Parathyroid adenoma (tissue), 2 donors: ENCODE measurements at regions not wholly inside any gene's neighbourhood (a gene's known extent, or its start where the extent isn't known, plus 50 kb on each side); places are given as distances from the start of the nearest gene placed in this dataset.

Experiments
- H2AFZ ChIP-seq: fragments of 300-600 bp; sonication (generic); one replicate; pipeline ENCODE4 v1.7.0; 2017; ENCODE audit warnings: antibody characterized with exemption, mild to moderate bottlenecking
- H3K27ac ChIP-seq: fragments of 300-600 bp; sonication (generic); one replicate; pipeline ENCODE4 v1.7.0; 2017
- H3K27me3 ChIP-seq: fragments of 300-600 bp; sonication (generic); one replicate; pipeline ENCODE4 v1.7.0; 2017; ENCODE audit warnings: low read length; ENCODE audit not compliant: control insufficient read depth, insufficient read depth
- H3K36me3 ChIP-seq: fragments of 300-600 bp; sonication (generic); one replicate; pipeline ENCODE4 v1.7.0; 2017; ENCODE audit warnings: low read length; ENCODE audit not compliant: control insufficient read depth, insufficient read depth
- H3K4me1 ChIP-seq: fragments of 300-600 bp; sonication (generic); one replicate; pipeline ENCODE4 v1.7.0; 2017; ENCODE audit warnings: control low read depth
- H3K4me2 ChIP-seq: fragments of 300-600 bp; sonication (generic); one replicate; pipeline ENCODE4 v1.7.0; 2017; ENCODE audit warnings: low read length
- H3K4me3 ChIP-seq: fragments of 300-600 bp; sonication (generic); one replicate; pipeline ENCODE4 v1.7.0; 2017; ENCODE audit warnings: low read depth, low read length
- H3K79me2 ChIP-seq: fragments of 300-600 bp; sonication (generic); one replicate; pipeline ENCODE4 v1.7.0; 2017; ENCODE audit warnings: control low read depth
- H3K9ac ChIP-seq: fragments of 300-600 bp; sonication (generic); one replicate; pipeline ENCODE4 v1.7.0; 2017; ENCODE audit warnings: mild to moderate bottlenecking
- H3K9me3 ChIP-seq: fragments of 300-600 bp; sonication (generic); one replicate; pipeline ENCODE4 v1.7.0; 2017; ENCODE audit warnings: low read length; ENCODE audit not compliant: control insufficient read depth
- TF ChIP-seq, protein P1 (sequence below): fragments of 300-600 bp; sonication (generic); IDR thresholded peaks from one replicate; pipeline ENCODE4 v1.7.0; 2017; ENCODE audit warnings: antibody characterized with exemption, mild to moderate bottlenecking
- donor health status: primary hyperparathyroidism.

DNA sequence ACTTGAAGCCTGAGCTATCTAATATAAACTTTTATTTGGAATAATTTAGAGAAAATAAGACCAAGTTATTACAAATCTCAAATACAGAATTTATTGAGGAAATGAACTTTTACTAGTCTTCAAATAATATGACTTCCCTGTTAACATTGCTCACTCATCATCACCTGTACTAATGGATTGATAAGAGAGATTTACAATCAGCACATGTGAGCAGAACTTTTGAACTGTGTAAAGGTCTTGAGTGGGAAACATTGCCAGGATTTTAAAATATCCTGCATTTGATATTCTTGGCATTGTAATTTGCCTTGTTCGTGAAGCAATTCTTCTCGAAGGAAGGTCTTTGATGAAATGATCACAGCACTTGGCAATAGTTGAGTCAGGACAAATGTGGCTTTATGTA, 111.9 kb downstream of the FGF9 start:
- no peak overlapping the region for H3K4me3 ChIP-seq
- no peak overlapping the region for H3K9ac ChIP-seq
- H3K27ac ChIP-seq: no peak overlapping the region
- no peak overlapping the region for H2AFZ ChIP-seq
- H3K36me3 ChIP-seq: no peaks in the 10 kb centered on the region
- no peaks in the 10 kb centered on the region for H3K4me1 ChIP-seq
- H3K79me2 ChIP-seq: no peaks in the 10 kb centered on the region
- H3K27me3 ChIP-seq: no peaks in the 10 kb centered on the region
- TF ChIP-seq, protein P1, sequence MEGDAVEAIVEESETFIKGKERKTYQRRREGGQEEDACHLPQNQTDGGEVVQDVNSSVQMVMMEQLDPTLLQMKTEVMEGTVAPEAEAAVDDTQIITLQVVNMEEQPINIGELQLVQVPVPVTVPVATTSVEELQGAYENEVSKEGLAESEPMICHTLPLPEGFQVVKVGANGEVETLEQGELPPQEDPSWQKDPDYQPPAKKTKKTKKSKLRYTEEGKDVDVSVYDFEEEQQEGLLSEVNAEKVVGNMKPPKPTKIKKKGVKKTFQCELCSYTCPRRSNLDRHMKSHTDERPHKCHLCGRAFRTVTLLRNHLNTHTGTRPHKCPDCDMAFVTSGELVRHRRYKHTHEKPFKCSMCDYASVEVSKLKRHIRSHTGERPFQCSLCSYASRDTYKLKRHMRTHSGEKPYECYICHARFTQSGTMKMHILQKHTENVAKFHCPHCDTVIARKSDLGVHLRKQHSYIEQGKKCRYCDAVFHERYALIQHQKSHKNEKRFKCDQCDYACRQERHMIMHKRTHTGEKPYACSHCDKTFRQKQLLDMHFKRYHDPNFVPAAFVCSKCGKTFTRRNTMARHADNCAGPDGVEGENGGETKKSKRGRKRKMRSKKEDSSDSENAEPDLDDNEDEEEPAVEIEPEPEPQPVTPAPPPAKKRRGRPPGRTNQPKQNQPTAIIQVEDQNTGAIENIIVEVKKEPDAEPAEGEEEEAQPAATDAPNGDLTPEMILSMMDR: no peak
- H3K4me2 ChIP-seq: no peak overlapping the region
- no peaks in the 10 kb centered on the region for H3K9me3 ChIP-seq

DNA sequence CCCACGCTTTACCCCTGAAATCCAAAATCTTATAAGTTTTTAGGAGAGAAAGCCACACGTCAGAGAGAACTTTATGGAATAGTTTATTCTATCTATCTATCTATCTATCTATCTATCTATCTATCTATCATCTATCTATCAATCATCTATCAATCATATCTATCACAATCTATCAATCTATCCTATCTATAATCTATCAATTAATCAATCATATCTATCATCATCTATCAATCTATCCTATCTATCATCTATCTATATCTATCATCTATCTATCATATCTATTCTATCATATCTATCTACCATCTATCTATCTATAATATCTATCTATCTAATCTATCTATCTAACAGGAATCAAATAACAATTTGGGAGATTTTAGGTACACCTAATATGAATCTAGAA, 115.1 kb downstream of the FGF9 start:
- TF ChIP-seq, protein P1: no peak
- Histone ChIP-seq H3K36me3 (no peaks in the 10 kb centered on the region), H3K4me3 (no peak overlapping the region), H3K4me2 (no peak overlapping the region), H3K9me3 (no peaks in the 10 kb centered on the region), H3K27me3 (no peaks in the 10 kb centered on the region), H2AFZ (no peak overlapping the region), H3K79me2 (no peaks in the 10 kb centered on the region), H3K4me1 (no peaks in the 10 kb centered on the region), H3K27ac (no peak overlapping the region), H3K9ac (no peak overlapping the region)

DNA sequence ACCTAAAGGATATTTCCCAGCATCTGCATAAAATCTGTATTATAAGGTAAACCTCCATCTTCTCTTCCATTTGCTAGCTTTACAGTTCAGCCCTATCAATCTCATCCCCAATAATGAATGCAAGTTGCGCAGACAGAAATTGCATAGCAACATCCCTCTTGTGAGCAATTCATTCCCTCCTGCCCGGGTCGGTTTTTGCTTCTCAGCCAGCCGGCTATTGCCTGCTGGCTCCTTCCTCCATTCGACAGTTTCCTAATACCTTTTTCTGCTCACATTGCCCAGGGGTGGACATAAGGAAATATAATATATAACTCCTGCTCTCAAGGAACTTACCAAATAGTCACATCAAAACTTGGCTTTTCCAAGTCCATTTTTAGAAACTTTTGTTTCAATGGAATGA, 125.2 kb downstream of the FGF9 start:
- Histone ChIP-seq H3K9ac (no peak overlapping the region), H2AFZ (no peak overlapping the region), H3K4me2 (no peak overlapping the region), H3K27ac (no peak overlapping the region), H3K9me3 (no peaks in the 10 kb centered on the region), H3K27me3 (no peaks in the 10 kb centered on the region), H3K36me3 (no peaks in the 10 kb centered on the region), H3K4me1 (no peaks in the 10 kb centered on the region), H3K4me3 (no peak overlapping the region), H3K79me2 (no peaks in the 10 kb centered on the region)
- TF ChIP-seq, protein P1: no peak

DNA sequence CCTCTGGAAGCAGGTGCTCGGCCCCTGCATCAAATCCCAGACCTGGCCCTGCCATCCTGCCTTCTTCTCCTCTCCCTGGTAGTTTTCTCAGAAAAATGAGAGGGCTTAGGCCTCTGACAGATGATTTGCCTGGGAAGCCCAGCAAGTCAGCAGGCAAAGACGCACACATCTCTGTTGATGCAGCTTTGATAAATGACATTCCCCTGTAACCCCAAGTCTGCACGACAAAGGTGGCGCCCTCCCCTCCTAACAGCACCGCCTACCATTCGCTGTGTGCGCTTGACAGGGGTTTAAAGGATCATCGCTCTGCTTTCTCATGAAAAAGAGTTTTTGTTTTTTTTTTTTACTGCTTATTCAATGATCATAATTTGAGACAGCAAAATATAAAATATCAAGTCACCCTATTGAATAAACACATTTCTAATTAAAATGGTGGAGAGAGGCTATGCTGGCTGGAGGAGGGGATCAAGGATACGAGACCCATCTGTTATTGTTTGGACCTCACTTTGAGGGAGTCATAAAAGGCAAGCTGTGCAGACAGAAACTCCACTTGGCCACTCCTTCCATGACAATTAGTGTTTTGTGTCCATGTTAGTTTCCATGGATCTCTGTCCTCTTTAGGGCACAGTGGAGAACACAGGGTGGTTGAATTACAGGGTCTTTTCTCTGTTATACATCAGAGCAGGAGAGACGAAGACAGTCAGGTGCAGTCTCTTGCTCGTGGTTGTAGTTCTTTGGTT, 126.1 kb downstream of the FGF9 start:
- TF ChIP-seq, protein P1: no peak
- Histone ChIP-seq H3K27me3 (no peaks in the 10 kb centered on the region), H3K9me3 (no peaks in the 10 kb centered on the region), H3K4me2 (no peak overlapping the region), H3K4me1 (no peaks in the 10 kb centered on the region), H3K4me3 (no peak overlapping the region), H3K36me3 (no peaks in the 10 kb centered on the region), H2AFZ (no peak overlapping the region), H3K9ac (no peak overlapping the region), H3K79me2 (no peaks in the 10 kb centered on the region), H3K27ac (no peak overlapping the region)

DNA sequence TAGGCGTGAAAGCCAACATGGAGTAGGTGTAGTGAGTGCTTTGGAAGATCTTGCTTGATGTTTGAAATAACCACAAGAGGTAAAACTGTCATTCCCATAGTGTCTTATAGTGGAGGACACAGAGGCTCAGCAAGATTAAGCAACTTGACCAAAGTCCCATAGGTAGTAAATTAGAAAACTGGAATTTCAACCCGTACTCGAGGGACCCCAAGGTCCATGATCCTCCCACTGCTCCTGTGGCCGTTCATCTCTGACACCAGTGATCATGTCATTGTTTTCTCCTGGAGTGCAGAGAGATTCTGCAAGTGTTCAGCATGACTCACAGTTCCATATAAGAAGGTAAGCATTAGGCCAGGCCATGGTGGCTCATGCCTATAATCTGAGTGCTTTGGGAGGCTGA, 126.9 kb downstream of the FGF9 start:
- Histone ChIP-seq H3K9ac (no peak overlapping the region), H2AFZ (no peak overlapping the region), H3K9me3 (no peaks in the 10 kb centered on the region), H3K27me3 (no peaks in the 10 kb centered on the region), H3K4me3 (no peak overlapping the region), H3K79me2 (no peaks in the 10 kb centered on the region), H3K27ac (no peak overlapping the region), H3K4me2 (no peak overlapping the region), H3K36me3 (no peaks in the 10 kb centered on the region), H3K4me1 (no peaks in the 10 kb centered on the region)
- TF ChIP-seq, protein P1: no peak
